ENCODE measurements at regions not wholly inside any gene's neighbourhood (a gene's known extent, or its start where the extent isn't known, plus 50 kb on each side); places are given as distances from the start of the nearest gene placed in this dataset.

DNA sequence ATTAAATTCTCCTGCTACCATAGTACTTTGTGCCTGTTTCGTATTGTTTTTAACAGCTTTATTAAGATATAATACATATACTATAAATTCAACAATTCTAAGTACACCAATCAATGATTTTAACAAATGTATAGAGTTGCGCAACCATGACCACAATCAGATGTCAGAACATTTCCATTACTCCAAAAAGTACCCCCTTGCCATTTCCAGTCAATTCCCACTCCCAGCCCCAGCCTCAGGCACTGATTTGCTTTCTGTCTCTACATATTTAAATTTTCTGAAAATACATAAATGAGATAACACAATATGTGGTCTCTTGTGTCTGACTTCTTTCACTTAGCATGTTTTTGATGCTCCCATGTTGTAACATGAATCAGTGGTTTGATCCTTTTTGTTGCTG, 193.9 kb downstream of the FIGN start:
- DNase-seq: no peak

DNA sequence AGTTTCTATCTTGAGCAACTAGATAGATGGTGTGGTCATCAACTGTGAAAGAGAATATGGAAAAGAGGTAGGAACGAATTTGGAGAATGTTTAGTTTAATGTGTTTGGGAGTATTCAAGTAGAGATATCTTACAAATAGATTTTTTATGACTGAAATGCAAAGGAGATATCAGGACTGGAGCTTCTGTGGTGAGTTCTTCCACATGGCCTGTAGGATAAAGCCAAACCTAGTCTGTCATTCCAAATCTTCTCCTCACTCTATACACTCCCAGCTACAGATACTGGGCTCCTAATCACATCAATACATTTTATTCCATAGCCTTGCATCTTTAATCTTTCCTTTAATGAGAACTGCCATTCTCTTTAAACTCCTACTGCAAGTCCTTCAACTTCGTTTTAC, 194.3 kb downstream of the FIGN start:
- DNase-seq: no peak

GRCh38 chr2:163528640-163529217, 207.1 kb downstream of the FIGN start:
- no peak for DNase-seq

DNA sequence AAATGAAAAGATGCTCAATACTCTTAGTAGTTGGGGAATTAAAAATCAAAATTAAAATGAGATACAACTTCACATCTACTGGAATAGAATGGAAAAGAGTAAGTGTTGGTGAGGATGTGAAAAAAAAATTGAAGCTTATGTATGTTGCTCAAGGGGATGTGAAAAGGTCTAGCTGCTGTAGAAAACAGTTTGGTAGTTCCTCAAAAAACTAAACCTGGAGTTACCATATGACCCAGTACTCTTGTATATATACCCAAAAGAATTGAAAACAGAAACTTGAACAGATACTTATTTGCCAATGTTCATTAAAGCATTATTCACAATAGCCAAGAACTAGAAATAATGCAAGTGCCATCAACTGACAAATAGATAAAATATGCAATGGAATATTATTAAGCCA, 208.4 kb downstream of the FIGN start:
- no peak for DNase-seq

DNA sequence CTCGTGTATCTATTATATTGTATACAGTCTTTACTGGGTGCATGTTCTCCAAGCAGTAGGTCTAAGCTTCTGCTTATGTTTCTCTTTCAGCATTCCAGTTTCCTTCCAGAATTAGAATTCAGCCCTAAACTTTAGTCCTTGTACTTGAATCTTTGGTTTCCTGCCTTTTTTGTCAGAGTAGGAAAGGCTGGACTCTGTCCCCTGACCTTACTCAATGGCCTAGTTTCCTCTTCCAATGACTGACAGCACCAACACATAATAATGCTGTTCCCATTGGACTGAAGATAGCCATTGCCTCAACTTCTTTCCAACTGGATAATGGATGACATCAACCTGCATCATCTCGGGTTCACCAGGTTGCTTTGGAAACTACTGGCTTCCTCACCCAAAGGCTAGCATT, 217.0 kb downstream of the FIGN start:
- DNase-seq: no peak

GRCh38 chr2:163515836-163516235, 220.0 kb downstream of the FIGN start:
- no peak for DNase-seq

- no peak for DNase-seq
Measured at GRCh38 chr2:163505281-163505680, 230.5 kb downstream of the FIGN start.

DNA sequence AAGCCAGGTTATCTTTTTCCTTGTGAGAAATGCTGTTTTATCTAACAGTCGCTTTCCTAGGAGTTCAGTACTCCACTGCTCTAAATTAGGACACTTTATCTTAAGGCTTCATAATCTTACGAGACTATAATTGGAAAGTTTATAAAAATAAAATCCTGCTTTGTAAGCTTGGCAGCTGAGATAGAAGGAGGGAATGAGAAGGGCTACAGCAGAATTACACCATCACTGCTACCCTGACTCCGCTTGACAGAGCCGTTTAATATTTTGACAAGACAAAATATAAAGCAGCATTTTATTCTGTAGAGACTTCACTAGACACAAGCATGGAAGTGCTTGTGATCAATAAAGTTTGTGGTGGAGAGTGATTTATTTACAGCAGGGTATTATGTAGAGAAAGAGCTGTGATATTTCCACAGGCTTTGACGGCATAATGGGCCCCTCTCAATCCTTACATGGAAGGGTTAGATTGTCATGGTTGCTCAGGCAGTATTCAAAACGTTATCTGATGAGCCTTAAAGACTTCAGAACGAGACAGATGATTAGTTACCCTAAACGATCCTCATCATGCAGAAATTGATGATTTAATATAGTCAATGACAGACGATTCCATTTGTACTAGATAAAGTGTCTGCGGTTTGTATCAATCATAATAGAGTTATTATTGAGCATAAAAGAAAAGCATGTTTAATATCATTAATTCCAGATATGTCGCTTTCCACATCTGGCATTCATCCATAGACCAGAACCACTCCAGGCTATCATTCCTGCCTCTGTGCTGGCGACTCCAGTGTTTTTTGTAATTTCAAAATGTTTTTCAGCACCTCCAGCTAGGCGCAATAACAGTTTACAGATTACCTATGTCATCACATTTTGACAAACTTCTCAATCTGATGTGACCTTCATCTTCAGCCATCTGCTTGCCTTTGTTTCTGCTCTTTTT, 242.2 kb downstream of the FIGN start:
- DNase-seq: no peak

DNA sequence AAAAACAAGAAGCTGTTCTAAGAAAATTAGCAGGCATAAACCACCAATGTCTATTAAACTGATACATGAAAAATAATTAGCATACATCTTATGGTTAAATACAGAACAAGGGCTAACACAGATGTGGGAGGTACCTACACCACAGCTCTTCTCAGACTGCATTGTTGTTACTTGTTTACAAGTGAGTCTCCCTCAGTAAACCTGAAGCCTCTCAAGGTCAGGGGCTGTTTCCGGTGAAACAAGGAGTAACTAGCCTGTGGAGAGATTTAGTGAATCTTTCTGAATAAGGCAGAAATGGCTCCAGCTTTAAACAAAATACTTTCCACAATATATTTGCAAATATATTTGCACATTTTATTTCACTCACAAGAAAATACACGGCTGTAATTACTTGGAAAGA, 244.0 kb downstream of the FIGN start:
- DNase-seq: no peak

GRCh38 chr2:163490281-163490680, 245.5 kb downstream of the FIGN start:
- DNase-seq: no peak

GRCh38 chr2:163481515-163481914, 254.3 kb downstream of the FIGN start:
- DNase-seq: no peak

GRCh38 chr2:163479599-163479998, 256.2 kb downstream of the FIGN start:
- DNase-seq: no peak

- DNase-seq: no peak
Measured at GRCh38 chr2:163475815-163476214, 260.0 kb downstream of the FIGN start.

- no peak for DNase-seq
Measured at GRCh38 chr2:163474889-163475288, 260.9 kb downstream of the FIGN start.

GRCh38 chr2:163474319-163474744, 261.5 kb downstream of the FIGN start:
- DNase-seq: no peak

DNA sequence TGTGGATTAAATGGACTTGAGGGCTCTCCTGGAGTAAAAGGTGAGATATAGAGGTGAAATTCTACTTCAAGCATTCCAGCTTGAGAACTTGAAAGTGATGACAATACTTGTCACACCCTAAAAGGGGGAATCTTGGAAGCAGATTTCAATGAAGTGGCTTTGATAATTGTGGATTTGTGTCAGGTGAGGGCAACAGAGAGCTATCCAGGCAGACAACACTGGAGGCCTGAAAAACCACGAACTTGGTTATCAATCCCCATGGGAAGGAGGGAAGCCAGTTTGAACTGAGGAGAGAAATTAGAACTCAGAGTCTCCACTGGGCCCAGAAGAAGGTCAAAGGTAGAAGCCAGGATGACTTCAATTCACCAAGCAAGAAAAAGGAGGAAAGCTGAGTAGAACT, 263.9 kb downstream of the FIGN start:
- no peak for DNase-seq

- no peak for DNase-seq
Measured at GRCh38 chr2:163469561-163469962, 266.2 kb downstream of the FIGN start.

GRCh38 chr2:163467251-163467630, 268.6 kb downstream of the FIGN start:
- no peak for DNase-seq

DNA sequence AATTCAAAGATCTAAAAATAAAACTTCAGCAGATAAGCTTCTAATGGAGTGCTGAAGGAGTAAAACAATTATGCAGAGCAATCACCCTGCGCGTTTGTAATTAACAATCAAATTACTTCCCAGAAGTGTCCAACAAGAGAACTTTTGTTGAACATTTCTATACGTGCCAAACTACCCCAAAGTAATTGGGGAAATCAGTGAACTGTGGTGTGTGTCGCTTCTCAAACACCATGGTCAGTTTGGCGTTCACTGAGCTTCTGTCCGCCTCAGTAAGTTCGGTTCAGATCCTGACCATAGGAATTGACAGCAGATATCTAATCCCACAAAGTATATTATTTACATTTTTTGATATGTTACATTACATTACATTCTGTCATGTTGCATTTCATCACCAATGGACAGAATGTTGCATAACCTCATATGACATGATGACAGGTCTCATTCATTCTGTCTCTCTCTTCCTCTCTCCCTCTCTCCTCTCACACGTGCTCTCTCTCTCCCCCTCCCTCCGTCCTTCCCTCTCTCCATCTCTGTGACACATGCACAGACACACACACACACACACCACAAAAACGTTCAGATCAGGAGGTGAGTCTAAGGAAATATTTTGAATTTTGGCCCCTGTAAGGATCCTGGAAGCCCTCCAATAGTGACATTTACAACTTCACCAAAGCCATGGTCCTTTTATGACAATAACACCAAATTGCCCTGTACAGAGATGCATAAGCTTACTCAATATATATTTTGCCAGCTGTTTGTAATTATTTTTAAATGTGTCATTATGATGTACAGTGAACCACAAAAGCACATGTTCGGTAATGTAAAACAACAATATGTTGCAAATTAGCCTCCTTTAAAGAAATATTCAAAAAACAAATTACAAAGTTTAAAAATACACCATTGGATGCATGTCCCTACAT, 269.2 kb downstream of the FIGN start:
- DNase-seq: no peak

DNA sequence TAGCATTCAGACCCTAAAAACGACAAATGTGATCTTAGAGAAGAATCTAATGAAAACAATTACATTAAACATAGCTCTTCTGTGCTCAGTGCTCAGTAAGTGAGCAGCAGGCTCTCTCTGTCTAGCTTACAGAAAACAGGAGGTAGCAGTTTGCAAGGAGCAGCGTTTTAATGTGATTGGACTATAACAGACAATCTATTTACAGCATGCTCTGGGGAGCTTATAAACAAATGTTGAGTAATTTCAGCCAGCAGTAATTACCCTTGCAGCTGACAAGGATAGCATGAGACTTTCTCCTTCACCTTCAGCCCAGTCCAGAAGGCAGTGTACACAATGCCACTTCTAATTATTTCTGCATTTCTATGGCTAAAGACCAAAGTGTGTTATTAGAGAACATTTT, 270.4 kb downstream of the FIGN start:
- DNase-seq: no peak

DNA sequence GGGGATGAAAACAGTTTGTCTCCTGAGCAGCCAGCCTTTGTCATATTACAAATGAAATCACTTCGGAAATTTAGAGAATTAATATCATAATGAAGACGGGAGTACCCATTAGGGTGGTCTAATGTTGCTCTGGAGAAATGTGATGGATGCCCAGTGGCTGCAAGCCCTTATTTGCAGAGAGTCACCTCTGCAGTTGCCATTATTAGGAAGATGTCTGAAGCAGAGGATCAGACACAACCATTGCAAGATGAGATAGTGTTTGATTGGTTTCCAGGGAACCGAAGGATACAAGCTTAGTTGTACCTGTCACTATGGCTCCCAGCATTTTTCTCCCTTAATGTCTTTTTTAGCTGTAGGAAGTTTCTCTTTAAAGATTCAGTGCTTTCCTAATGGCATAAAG, 272.4 kb downstream of the FIGN start:
- no peak for DNase-seq

DNA sequence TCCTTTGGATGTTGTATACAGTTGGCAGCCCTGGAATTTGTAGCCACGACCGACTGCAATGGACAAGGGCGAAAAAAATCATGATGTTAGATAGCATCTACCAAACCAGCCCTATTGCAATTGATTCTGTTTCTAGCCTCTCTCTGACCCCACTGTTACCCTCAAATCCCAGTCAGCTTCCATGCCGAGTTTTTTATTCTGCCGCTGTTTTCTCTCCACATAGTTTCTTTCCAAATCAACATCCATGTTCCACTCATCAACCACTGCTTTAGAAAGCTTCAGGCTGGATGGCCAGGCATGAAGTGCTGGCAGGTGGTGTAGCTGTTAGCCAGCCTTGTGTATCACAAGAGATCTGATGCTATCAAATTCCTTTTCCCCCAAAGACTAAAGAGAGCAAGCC, 272.8 kb downstream of the FIGN start:
- no peak for DNase-seq

DNA sequence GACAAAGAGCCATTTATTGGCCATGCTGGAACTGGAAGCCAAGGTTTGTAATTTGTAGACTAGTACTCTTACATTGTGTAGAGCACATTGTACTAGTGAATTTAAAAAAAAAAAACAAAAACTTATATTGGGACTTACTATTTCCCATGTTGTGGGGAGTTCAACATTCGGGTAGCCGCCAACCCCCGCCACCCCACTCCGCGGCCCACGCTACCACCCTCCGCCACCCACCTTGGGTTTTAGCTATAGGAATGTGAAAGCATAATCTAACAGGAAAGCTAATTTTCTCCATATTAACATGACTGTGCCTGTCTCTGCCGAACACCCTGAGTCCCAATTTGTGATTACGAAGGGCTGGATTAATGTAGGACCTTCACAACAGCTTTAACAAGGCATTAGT, 275.8 kb downstream of the FIGN start:
- DNase-seq: no peak
